GM21619 (cell line): ENCODE measurements at regions not wholly inside any gene's neighbourhood (a gene's known extent, or its start where the extent isn't known, plus 50 kb on each side); places are given as distances from the start of the nearest gene placed in this dataset.

Experiments
- ATAC-seq: cut with Tn5 transposase; IDR thresholded peaks from one replicate; pipeline ENCODE4 v1.9.1; 2021; ENCODE audit not compliant: unreplicated experiment

DNA sequence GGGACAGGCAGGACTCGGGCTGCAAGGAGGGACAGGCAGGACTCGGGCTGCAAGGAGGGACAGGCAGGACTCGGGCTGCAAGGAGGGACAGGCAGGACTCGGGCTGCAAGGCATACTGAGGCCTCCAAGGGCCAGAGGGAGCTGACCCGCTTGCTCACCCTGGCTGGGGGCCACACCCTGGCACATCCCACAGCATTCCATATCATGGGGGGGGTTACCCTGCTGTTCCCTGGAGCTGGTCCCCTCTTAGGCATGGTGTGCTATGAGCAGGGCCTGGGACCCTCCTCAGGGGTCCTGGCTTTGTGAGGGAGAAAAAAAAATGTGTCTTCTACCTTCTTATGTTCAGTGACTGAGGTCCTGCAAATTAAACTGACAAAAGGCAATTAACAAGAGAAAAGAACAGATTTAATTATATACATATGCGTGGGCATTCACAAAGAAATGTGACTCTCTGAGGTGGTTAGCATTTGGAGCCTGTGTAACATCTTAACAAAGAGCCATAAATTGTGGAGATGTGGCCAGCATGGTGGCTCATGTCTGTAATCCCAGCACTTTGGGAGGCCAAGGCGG is 97.6 kb upstream of the ALDH1A3 start:
- no peak for ATAC-seq

DNA sequence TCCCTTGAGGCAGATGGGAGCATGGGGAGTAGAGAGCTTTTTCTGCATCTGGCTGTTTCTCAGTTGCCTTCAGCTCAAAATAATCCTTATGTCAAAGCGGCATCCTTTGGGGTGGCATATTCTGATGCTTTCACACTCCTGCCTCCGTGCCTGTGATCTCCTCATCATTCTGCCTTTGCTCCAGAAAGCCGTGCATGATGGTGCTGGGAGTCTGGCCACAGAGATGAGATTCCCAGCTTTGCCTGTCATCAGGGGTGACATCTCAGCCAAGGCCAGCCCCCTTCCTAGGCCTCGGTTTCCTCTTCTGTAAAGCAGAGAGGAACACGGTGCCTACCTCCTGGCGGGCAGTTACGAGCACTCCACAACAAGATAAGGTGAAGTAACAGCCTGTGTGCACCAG is 96.3 kb upstream of the ALDH1A3 start:
- no peak for ATAC-seq

DNA sequence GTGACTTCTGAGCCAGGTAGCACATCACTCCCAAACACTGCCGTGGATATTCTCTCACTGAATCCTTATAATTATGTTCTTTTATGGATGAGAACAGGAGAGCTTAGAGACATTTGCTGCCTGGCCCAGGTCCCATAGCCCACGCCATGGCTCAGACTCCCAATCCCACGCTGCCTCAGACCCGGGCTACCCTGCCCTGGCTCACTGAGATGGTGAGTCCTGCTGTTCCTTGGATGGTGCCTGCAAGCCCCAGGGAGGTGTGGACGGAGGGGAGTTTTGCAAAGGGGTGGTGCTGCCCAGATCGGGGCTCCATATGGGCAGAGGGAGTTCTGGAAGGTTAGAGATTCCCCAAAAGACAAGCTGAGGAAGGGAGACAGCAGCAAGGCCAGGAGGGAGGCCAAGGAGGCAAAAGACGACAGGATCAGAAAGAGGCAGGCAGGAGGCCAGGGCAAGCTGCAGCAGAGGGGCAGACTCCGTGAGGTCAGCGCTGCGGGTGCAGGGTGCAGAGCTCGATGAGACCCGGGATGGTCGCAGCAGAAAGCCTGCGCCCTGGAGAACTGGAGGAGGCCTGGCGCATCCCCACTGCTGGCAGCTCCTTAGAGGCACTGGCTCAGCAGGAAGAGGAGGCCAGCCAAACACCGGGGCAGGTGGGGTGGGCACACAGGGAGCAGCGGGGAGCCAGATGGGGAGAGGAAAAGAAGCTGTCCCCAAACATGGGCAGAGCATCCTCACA is 95.7 kb upstream of the ALDH1A3 start:
- no peak for ATAC-seq

DNA sequence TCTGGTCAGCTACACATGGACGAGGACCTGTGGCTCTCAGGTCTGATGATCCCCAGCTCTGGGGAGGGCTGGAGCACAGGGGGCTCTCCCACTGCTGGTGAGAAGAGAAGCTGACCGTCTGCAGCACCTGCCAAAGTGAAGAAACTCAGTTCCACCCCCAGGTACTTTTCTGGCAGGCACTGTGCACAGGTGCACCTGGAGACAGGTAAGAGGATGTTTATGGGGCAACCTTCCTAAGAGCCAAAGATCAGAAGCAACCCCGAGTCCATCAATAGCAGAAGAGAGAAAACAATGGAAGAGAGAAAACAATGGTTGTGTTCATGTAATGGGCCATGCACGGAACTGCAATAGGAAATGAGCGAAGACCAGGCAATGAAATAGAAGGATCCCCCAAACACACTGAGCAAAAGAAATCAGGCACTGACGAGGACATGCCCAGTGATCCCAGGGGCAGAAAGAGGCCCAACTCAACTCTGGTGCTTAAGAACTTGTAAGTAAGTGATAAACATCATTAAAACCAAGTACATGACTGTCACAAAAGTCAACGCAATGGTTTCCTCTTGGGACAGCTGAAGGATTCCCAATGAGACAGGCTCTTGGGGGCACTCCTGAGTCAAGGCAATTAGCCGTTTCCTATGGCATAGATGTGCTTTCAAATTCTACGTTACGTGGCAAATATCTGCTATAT is 95.0 kb upstream of the ALDH1A3 start:
- ATAC-seq: no peak

DNA sequence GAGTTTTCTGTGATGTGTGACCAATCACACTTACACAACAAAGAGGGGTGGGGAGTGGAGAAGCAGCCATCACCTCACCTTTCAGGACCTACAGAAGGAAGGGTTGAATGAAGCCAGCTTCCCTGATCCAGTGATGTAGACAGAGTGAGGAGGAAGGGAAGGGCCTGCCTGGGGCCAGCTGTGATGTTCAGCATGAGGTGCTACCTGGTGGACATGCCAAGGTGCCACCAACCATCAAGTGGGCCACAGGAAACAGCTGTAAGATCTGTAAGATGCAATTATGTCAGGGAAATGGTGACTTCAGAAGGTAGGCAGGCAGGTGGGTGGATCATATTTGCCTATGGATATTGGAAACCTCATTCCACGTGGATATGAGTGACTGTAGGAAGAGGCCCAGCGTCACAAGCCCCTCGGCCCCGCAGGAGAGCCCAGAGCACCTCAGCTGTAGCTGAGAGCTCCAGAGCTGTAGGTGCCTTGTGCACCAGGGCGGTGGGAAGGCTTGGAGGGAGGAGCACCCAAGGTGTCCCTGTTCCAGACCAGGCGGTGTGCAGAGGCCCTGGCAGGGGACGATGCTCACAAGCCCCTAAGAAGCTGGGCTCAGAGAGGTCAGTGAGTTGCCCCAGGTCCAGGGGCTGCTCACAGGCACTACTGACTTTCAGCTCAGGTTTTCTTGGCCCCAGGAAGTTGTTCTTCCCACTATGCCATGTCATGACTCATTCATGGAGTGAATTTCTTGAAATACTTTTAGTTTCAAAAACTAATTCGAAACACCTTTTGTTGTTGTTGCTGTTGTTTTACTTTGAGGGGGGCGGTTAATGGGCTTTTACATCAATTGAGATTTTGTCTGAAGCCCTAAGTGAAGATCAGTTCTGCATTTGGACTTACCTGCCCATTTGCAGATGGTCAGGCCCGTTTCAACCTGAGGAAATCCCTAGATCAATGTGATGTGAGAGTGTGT is 94.2 kb upstream of the ALDH1A3 start:
- ATAC-seq: no peak

DNA sequence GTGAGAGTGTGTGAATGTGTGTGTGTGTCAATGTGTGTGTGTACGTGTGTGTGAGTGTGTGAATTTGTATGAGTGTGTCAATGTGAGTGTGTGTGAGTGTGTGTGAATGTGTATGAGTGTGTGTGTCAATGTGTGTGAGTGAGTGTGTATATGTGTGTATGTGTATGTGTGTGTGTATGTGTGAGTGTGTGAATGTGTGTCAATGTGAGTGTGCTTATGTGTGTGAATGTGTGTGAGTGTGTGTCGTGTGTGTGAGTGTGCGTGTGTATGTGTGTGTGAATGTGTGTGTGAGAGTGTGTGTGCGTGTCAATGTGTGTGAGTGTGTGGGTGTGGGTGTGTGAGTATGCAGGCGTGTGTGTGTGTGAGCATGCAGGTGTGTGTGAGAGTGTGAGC is 93.5 kb upstream of the ALDH1A3 start:
- no peak for ATAC-seq

DNA sequence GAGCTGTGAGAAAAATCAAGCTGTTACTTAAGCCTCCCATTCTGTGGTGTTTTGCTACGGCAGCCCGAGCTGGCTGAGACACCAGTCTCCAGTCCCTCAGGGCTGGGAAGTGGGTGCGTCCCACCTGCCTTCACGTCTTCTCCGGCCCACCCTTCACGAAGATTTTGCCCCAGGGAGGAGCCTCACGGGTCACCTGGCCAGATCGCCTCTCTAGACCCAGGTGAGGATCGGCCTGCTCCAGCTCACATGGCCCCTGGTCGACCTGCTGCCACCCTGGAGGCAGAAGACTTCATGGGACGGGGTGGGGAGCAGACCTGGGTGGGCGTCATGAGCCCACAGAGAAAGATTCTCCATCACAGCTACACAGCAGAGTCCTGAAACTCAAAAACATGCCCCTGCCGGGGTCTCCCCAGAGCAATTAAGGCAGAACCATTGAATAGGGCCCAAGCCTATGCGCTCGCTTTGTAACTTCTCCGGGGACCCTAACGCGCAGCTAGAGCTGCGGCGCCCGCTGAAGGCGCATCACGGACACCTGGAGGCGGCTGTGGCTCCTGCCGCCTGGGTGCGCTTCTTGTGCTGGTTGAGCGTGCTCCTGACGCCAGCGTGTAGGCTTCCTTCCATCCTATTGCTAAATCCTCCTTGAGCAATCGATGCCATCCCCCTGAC is 92.6 kb upstream of the ALDH1A3 start:
- ATAC-seq: no peak

DNA sequence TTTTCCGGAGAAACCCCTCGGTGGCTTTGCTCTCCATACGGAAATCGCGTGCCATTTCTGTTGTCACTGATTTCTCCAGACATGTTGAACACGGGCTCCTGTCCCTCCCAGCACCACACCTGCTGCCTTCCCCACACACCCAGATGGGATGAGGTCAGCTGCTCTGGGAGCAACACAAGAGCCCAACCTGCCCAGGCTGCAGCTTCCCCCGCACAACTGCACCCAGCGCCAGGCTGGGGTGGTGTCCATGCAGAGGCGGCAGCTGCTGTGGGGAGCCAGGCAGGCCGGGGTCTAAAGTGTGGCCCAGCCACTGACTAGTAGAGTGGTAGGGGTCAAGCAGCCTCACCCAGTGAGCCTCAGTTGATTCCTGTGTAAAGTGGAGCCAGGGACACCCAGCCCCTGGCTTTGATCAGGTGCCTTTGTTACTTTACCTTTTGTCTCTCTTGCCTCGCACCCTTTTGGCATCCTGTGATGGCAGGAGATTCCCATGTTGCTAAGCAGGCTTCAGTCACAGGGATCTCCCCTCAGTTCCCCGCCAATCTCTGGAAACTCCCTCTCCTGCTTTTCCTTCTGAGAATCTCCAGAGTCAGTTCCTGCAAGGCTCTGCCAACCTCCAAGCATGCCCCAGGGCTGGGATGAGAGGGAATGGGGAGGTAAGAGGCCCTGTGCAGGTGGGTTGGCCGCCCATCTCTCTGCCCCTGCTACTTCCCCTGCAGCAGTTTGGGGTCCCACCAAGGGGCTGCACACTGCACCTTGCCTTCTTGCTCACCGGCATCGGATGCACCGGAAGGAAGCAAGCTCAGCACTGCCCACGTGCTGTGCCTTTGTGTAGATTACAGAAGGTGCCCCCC is 91.8 kb upstream of the ALDH1A3 start:
- no peak for ATAC-seq

DNA sequence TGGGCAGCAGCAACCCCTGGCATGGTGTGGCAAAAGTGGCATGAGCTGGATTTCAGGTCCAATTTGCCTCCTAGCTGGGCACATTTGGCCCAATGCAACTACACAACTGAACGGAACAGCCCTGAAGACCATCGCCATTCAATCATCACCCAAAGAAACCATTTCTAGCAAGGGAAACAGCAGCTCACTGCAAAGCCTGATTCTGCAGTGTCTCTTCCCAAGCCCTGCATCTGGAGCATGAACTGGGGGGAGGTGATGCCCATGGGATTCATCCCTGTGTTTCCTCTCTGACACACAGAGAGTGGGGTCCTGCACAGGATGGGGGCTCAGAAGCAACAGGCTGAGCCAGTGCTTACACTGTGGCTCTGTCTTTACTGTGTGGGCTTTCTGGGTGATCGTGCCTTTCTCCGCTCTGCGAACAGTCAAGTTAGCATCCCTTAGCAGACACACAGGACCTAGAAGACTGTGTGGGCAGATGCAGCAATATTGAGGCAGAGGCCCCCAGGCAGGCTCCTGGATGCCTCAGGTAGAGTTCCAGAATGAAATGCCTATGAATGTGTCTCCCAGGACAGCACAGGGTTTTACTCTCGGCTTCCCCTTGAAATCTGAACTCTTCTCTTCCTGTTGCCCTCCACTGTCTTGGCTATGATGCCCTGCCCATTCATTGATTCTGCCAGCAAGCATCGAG is 91.1 kb upstream of the ALDH1A3 start:
- no peak for ATAC-seq

DNA sequence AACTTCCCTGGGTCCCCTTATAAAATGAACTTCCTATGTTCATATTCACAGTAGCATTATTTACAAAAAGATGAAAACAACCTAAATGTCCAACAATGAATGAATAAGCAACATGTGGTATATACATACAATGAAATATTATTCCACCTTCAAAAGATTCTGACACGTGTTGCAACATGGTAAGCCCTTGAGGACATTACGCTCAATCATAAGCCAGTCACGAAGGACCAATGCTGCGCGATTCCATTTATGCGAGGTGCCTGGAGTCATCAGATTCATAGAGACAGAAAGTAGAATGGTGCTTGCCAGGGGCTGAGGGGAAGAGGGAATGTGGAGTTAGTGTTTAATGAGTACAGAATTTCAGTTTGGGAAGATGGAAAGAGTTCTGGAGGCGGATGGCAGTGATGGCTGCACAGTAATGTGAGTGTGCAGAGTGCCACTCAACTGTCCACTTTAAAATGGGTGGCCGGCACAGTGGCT is 88.8 kb upstream of the ALDH1A3 start:
- ATAC-seq: no peak

DNA sequence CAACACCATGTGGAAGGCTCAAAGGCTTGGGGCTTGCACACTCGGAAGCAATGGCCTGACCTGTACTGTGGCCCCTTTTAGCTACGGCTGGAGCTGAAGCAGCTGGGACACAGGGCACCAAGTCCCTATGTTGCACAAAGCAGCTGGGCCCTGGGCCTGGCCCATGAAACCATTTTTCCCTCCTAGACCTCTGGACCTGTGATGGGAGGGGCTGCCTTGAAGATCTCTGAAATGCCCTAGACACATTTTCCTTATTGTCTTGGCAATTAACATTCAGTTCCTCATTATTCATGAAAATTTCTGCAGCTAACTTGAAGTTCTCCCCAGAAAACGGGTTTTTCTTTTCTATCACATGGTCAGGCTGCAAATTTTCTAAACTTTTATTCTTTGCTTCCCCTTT is 85.6 kb upstream of the ALDH1A3 start:
- no peak for ATAC-seq

DNA sequence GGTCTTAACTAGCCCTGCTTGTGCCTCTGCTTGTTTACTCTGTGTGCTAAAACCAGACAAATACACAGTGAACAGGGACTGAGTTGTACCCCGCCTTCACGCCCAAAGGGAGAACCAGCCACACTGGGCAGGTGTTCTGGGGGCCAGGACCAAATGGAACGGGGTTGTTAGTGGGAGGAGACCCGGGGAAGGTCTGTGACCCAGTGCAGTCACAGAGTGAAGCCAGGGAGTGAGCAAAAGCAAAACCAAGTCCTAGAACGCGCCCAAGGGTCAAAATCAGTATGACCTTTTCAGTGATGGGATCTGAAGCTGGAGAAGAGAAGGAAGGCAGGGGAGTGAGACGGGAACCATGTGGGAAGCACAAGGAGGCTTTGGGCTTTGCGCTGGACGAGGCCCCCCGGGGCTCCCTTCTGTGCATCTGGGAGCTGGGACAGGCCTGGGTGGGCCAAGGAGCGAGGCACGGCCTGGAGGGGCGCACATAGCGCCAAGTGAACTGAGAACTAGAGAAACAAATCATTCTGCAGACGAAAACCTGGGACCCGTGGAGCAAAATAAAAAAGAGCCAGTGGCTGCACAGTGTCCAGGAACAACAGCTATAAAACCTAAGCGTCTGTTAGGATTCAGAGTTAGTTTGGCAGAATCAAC is 78.3 kb upstream of the ALDH1A3 start:
- no peak for ATAC-seq

DNA sequence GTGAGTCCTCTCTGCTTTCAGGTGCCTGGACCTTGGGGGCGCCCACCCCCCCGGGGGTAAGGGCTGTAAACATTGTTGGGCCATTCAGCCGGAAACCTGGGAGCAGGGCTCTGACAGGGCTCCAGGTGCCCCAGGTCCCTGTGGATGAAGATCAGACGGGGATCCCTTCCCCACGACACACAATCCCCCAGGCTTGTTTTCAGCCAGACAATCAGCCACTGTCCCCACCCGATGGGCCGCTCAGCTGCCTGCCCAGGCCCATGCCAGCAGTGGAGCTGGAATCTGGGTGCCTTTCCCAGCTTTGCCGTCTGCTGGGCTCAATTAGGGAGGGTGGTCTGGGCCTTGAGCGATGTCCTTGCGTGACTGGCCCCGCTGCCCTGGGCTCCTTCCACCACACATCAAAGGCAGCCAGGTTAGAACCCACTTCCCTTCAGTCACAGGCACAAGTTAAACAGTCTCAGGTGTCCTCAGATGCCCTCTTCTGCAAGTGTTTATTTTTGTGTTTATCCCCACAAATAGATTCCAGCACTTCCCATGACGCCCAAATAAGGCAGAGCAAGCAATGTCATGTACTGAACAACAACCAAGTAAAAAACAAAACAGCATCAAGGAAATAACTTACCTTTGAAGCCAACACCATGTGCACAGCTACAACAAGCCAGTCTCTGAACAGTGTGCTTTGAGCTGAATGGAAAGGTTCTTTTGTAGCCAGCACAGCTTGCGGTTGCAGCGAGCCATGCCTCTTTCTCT is 77.0 kb upstream of the ALDH1A3 start:
- no peak for ATAC-seq

DNA sequence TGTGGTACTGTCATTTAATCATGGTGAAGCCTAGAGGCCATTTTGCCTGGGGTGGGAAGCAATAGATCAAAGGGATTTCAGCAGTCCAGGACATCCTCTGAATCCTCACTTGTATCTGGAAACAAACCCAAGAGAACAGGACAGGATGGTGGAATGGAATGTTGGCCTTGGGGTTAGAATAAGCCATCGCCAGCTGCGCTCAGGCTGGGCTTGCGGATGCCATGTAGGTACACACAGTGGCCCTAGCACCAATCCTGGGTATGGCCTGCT is 76.5 kb upstream of the ALDH1A3 start:
- no peak for ATAC-seq

DNA sequence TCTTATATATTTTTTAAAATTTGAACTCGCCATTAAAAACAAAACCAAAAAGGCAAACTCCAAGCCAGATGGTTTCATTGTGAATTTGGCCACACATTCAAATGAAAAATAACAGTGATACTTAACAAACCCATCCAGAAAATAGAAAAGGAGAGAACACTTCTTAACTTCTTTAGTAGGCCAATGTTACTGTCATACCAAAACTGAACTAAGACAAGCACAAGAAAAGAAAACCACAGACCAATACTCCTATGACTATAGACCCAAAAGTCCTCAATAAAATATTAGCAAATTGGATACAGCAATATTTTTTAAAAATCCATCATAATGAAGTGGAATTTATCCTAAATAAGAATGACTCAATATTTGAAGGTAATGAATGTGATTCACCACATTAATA is 73.5 kb upstream of the ALDH1A3 start:
- ATAC-seq: no peak

DNA sequence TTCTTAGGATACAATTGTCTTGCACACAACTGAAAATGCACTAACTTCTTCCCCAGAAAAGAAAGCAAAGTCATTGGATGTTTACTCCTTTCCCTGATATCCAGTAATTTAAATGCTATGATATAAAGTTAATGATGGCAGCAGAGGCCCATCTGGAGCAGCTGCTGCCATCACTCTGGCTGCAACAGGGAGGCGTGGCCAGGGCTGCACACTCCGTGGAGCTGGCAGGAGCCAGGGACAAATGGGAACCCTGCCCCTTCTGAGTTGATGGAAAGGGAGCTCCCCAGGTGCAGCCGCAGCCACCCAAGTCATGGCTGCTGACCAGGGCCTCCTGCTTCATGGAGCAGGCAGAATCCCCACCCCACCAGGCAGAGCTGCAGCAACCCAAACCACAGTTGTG is 72.6 kb upstream of the ALDH1A3 start:
- ATAC-seq: no peak

DNA sequence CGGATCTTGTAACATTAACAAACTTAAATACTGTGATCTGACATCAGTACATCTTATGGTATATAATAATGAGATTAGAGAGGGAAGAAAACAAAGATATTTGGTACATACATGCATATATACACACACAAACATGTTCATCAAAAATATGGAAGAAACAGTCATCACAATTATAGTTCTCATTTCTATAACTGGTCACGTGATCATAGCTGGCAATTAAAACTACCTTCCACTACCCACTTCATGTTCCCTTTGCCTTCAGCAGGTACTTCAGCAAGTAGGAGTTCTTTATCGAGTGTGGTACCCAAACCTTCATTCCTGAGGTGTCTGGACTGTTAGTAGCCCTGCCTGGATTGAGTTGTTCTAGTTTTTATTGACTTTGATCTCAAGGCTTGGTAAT is 70.9 kb upstream of the ALDH1A3 start:
- ATAC-seq: no peak

DNA sequence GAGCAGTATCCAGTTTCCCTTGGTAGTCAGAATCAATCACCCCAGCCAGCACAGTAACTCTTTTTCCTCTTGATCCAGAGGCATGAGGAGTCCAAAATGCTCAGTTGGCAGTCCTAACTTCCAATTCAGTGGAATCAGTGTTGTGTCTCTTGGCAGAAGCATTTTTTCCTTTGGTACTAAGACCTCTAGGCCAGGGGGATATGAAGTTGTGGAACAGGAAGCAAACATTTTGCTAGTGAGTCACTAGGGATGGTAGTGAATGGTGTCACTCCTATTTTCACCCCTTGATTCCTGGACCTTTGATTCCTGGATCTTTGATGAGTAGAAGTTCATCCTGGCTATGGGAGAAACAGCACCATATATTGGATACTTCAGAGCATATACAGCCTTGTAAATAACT is 70.5 kb upstream of the ALDH1A3 start:
- ATAC-seq: no peak
